ENCODE measurements at regions not wholly inside any gene's neighbourhood (a gene's known extent, or its start where the extent isn't known, plus 50 kb on each side); places are given as distances from the start of the nearest gene placed in this dataset.

DNA sequence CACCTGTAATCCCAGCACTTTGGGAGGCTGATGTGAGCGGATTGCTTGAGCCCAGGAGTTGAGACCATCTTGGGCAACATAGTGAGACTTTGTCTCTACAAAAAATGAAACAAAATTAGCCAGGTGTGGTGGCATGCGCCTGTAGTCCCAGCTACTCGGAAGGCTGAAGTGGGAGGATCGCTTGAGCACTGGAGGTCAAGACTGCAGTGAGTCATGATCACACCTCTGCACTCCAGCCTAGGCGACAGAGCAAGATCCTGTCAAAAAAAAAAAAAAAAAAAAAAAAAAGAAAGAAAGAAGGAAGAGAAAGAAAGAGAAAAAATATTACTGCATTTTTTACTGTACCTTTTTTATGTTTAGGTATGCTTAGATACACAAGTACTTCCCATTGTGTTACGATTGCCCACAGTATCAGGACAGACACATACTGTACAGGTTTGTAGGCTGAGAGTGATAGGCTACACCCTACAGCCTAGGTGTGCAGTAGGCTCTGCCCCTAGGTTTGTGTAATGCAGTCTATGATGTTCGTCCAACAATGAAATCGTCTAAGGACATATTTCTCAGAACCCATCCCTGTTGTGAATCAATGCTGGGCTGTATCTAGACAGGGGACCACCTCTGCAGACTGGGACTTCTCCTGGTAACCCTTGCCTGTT is 160.4 kb upstream of the PWP1 start (continued):
- no peak for TF ChIP-seq BACH1 (IDR thresholded peaks at IDR 0.05; ENCODE audit: low read length)

Measured in H1 (cell line).